CD8-positive, alpha-beta memory T cell (primary cell): ENCODE measurements at regions not wholly inside any gene's neighbourhood (a gene's known extent, or its start where the extent isn't known, plus 50 kb on each side); places are given as distances from the start of the nearest gene placed in this dataset.
"Not testable (repeated sequence)": the region's sequence is repeated elsewhere in the genome, so short reads cannot be mapped to it uniquely, and the experiment has no call there.

ENCODE experiments used
- CTCF ChIA-PET: fragments of 350-600 bp; sonication (Branson Sonifier 250); formaldehyde crosslinking; loops from one replicate; lab custom pipeline; 2021; ENCODE audit warnings: antibody characterized with exemption; lab: Charles Lee
- POLR2A ChIA-PET: fragments of 350-600 bp; sonication (Branson Sonifier 250); formaldehyde crosslinking; loops from one replicate; lab custom pipeline; 2021; ENCODE audit warnings: antibody characterized with exemption; lab: Charles Lee
- DNase-seq, 5 donors: peaks; one replicate each; pipeline versions ENCODE4 v3.0.0 to v3.0.0-alpha.2; 2020 to 2022; ENCODE audit warnings: mixed read lengths in 1 of 5
- H3K27ac ChIP-seq: one replicate; pipeline ENCODE4 v1.7.0; 2013; ENCODE audit warnings: low read depth, mild to moderate bottlenecking, low read length, moderate library complexity
- H3K27me3 ChIP-seq: 2 replicates; pipeline ENCODE4 v1.7.0; 2013; ENCODE audit warnings: low read length, mild to moderate bottlenecking; ENCODE audit not compliant: insufficient read depth, poor library complexity, severe bottlenecking
- H3K36me3 ChIP-seq: 2 replicates; pipeline ENCODE4 v1.7.0; 2013; ENCODE audit warnings: mild to moderate bottlenecking, low read length, moderate library complexity; ENCODE audit not compliant: insufficient read depth
- H3K4me1 ChIP-seq: 2 replicates; pipeline ENCODE4 v1.7.0; 2013; ENCODE audit warnings: mild to moderate bottlenecking, low read length, moderate library complexity; ENCODE audit not compliant: insufficient read depth
- H3K4me3 ChIP-seq: 2 replicates; pipeline ENCODE4 v1.7.0; 2013; ENCODE audit warnings: mild to moderate bottlenecking, low read length
- H3K9me3 ChIP-seq: 2 replicates; pipeline ENCODE4 v1.7.0; 2013; ENCODE audit warnings: mild to moderate bottlenecking, low read length
- H3K27ac Mint-ChIP-seq, 8 donors: one replicate each; pipeline ENCODE4 v1.8.0; 2020 to 2021; ENCODE audit warnings: mixed read lengths in 8 of 8, mild to moderate bottlenecking in 6 of 8, inconsistent platforms in 3 of 8, moderate library complexity in 3 of 8
- H3K27me3 Mint-ChIP-seq, 2 donors: one replicate each; pipeline ENCODE4 v1.8.0; 2020 to 2021; ENCODE audit warnings: mixed read lengths in 2 of 2, mild to moderate bottlenecking in 1 of 2, moderate library complexity in 1 of 2
- H3K36me3 Mint-ChIP-seq, 3 donors: one replicate each; pipeline ENCODE4 v1.8.0; 2020 to 2021; ENCODE audit warnings: mixed read lengths in 3 of 3, inconsistent platforms in 1 of 3, mild to moderate bottlenecking in 1 of 3
- H3K4me1 Mint-ChIP-seq, 3 donors: one replicate each; pipeline ENCODE4 v1.8.0; 2020 to 2021; ENCODE audit warnings: mixed read lengths in 3 of 3, inconsistent platforms in 1 of 3, mild to moderate bottlenecking in 1 of 3
- H3K4me3 Mint-ChIP-seq, 7 donors: one replicate each; pipeline ENCODE4 v1.8.0; 2020 to 2021; ENCODE audit warnings: mixed read lengths in 7 of 7, mild to moderate bottlenecking in 6 of 7, moderate library complexity in 4 of 7, inconsistent platforms in 2 of 7
- H3K9me3 Mint-ChIP-seq, 5 donors: one replicate each; pipeline ENCODE4 v1.8.0; 2020 to 2022; ENCODE audit warnings: mixed read lengths in 5 of 5, mild to moderate bottlenecking in 3 of 5, moderate library complexity in 2 of 5, inconsistent platforms in 1 of 5

GRCh38 chr14:43341921-43342320 is 1165.2 kb downstream of the FSCB start:
- Histone ChIP-seq H3K4me1 (no peaks in the 10 kb centered on the region), H3K36me3 (no peaks in the 10 kb centered on the region), H3K4me3 (no peak overlapping the region), H3K27ac (no peak overlapping the region), H3K27me3 (no peaks in the 10 kb centered on the region), H3K9me3 (no peaks in the 10 kb centered on the region)
- Mint-ChIP-seq H3K27me3 (no peaks in the 10 kb centered on the region), H3K4me1 (no peaks in the 10 kb centered on the region), H3K9me3 (peaks cover 9 to 31% (median 20%) of the 10 kb centered on the region in 5 donors), H3K4me3 (no peak overlapping the region), H3K36me3 (no peaks in the 10 kb centered on the region), H3K27ac (no peak overlapping the region)
- no peak for DNase-seq
- POLR2A ChIA-PET: no interaction called here
- CTCF ChIA-PET: no interaction called here

- Mint-ChIP-seq H3K9me3 (peaks cover 3 to 25% (median 12%) of the 10 kb centered on the region in 5 donors), H3K27me3 (no peaks in the 10 kb centered on the region), H3K27ac (no peak overlapping the region), H3K36me3 (no peaks in the 10 kb centered on the region), H3K4me1 (no peaks in the 10 kb centered on the region), H3K4me3 (no peak overlapping the region)
- no peak overlapping the region for H3K4me3 ChIP-seq
- H3K4me1 ChIP-seq: no peaks in the 10 kb centered on the region
- DNase-seq: no peak
- no peaks in the 10 kb centered on the region for H3K36me3 ChIP-seq
- no peaks in the 10 kb centered on the region for H3K27me3 ChIP-seq
- no peaks in the 10 kb centered on the region for H3K9me3 ChIP-seq
- no peak overlapping the region for H3K27ac ChIP-seq
- ChIA-PET CTCF (no interaction called here), POLR2A (no interaction called here)
These were observed 1168.4 kb downstream of the FSCB start for GRCh38 chr14:43338713-43339112.

GRCh38 chr14:43336351-43336750 is 1170.7 kb downstream of the FSCB start:
- no peaks in the 10 kb centered on the region for H3K9me3 ChIP-seq
- H3K27me3 ChIP-seq: no peaks in the 10 kb centered on the region
- POLR2A ChIA-PET: no interaction called here
- H3K4me3 ChIP-seq: no peak overlapping the region
- H3K9me3 Mint-ChIP-seq: peaks cover 3 to 21% (median 10%) of the 10 kb centered on the region in 5 donors
- no peaks in the 10 kb centered on the region for H3K36me3 Mint-ChIP-seq
- no peak for DNase-seq
- no peaks in the 10 kb centered on the region for H3K27me3 Mint-ChIP-seq
- CTCF ChIA-PET: no interaction called here
- H3K27ac Mint-ChIP-seq: no peak overlapping the region
- H3K4me1 Mint-ChIP-seq: no peaks in the 10 kb centered on the region
- no peaks in the 10 kb centered on the region for H3K36me3 ChIP-seq
- H3K27ac ChIP-seq: no peak overlapping the region
- H3K4me1 ChIP-seq: no peaks in the 10 kb centered on the region
- no peak overlapping the region for H3K4me3 Mint-ChIP-seq

- H3K36me3 ChIP-seq, H3K27me3 Mint-ChIP-seq, H3K4me3 ChIP-seq, H3K27ac ChIP-seq, CTCF ChIA-PET, H3K27me3 ChIP-seq, POLR2A ChIA-PET, H3K27ac Mint-ChIP-seq, H3K4me1 ChIP-seq, H3K4me3 Mint-ChIP-seq, H3K4me1 Mint-ChIP-seq, H3K36me3 Mint-ChIP-seq, H3K9me3 ChIP-seq: not testable (repeated sequence)
- peaks cover 4 to 16% (median 6%) of the 10 kb centered on the region in 5 donors for H3K9me3 Mint-ChIP-seq
- DNase-seq: peak in 1 of 5 donors; percentile 46
These were observed 1180.3 kb downstream of the FSCB start for GRCh38 chr14:43326501-43327407.

- ChIA-PET CTCF (no interaction called here), POLR2A (no interaction called here)
- H3K4me3 ChIP-seq: no peak overlapping the region
- H3K27me3 ChIP-seq: no peaks in the 10 kb centered on the region
- H3K9me3 Mint-ChIP-seq: peaks cover 0 to 17% (median 4%) of the 10 kb centered on the region in 5 donors
- no peak overlapping the region for H3K27ac Mint-ChIP-seq
- no peaks in the 10 kb centered on the region for H3K27me3 Mint-ChIP-seq
- H3K9me3 ChIP-seq: no peaks in the 10 kb centered on the region
- H3K27ac ChIP-seq: no peak overlapping the region
- no peaks in the 10 kb centered on the region for H3K36me3 ChIP-seq
- no peaks in the 10 kb centered on the region for H3K4me1 ChIP-seq
- H3K36me3 Mint-ChIP-seq: no peaks in the 10 kb centered on the region
- H3K4me1 Mint-ChIP-seq: no peaks in the 10 kb centered on the region
- H3K4me3 Mint-ChIP-seq: no peak overlapping the region
- DNase-seq: no peak
These were observed 1190.7 kb downstream of the FSCB start for GRCh38 chr14:43316427-43316826.

- no peak overlapping the region for H3K4me3 Mint-ChIP-seq
- H3K36me3 Mint-ChIP-seq: no peaks in the 10 kb centered on the region
- Histone ChIP-seq H3K36me3 (no peaks in the 10 kb centered on the region), H3K4me3 (no peak overlapping the region), H3K4me1 (no peaks in the 10 kb centered on the region), H3K9me3 (no peaks in the 10 kb centered on the region), H3K27ac (no peak overlapping the region), H3K27me3 (no peaks in the 10 kb centered on the region)
- ChIA-PET CTCF (no interaction called here), POLR2A (no interaction called here)
- no peaks in the 10 kb centered on the region for H3K4me1 Mint-ChIP-seq
- H3K27ac Mint-ChIP-seq: no peak overlapping the region
- H3K9me3 Mint-ChIP-seq: peaks cover 0 to 18% (median 9%) of the 10 kb centered on the region in 5 donors
- no peak for DNase-seq
- H3K27me3 Mint-ChIP-seq: no peaks in the 10 kb centered on the region
These were observed 1193.4 kb downstream of the FSCB start for GRCh38 chr14:43313719-43314118.

DNA sequence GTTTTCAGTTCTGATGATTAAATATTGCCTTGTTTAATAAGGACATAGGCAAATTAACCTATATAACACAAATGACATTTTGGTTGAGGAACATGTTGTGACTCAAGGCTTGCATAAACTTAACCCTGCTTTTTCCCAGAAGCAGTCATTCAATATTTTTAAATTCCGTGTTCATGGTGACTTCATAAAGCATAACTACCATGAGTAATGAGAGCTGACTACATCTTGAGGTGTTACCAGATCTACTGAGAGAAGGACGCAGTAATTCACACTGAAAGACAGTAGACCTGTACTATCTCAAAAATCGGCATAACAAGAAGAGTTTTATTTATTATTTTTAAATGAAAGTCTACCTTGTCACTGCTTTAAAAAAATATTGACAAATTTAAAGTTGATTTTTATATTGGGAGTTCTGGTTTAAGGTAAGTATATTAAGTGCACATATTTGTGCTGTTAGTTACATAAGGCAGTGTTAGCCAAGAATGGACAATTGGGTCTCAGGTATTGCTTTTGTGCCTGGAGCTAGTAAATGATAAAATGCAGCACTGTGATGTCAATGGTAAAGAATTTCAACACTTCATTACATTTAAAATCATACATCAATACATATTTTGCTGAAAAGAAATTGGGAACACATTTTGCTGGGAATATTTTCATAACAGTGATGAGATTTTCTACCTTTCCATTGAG is 1198.5 kb downstream of the FSCB start:
- POLR2A ChIA-PET: no interaction called here
- Histone ChIP-seq H3K9me3 (no peaks in the 10 kb centered on the region), H3K27ac (no peak overlapping the region), H3K4me3 (no peak overlapping the region), H3K4me1 (no peaks in the 10 kb centered on the region), H3K36me3 (no peaks in the 10 kb centered on the region), H3K27me3 (no peaks in the 10 kb centered on the region)
- H3K9me3 Mint-ChIP-seq: peaks cover 0 to 33% (median 8%) of the 10 kb centered on the region in 5 donors
- H3K27ac Mint-ChIP-seq: no peak overlapping the region
- H3K36me3 Mint-ChIP-seq: no peaks in the 10 kb centered on the region
- no peaks in the 10 kb centered on the region for H3K27me3 Mint-ChIP-seq
- no peaks in the 10 kb centered on the region for H3K4me1 Mint-ChIP-seq
- CTCF ChIA-PET: no interaction called here
- H3K4me3 Mint-ChIP-seq: no peak overlapping the region
- no peak for DNase-seq

DNA sequence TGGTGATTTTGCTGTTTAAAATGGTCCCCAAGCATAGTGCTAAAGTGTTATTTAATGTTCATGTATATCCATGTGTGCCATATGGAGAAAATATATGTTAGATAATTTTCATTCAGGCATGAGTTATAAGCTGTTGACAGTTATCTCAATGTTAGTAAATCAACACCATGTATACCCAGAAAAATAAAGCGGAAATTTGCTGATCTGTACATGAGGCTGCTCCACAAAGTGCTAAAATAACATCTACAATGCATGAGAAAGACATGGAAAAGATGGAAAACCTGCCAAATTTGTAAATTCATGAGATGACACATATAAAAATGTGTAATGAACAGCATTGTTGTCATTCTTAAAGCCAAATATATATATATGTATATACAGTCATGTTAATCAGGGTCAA is 1199.2 kb downstream of the FSCB start:
- Histone ChIP-seq H3K27ac (no peak overlapping the region), H3K36me3 (no peaks in the 10 kb centered on the region), H3K4me3 (no peak overlapping the region), H3K4me1 (no peaks in the 10 kb centered on the region), H3K9me3 (no peaks in the 10 kb centered on the region), H3K27me3 (no peaks in the 10 kb centered on the region)
- Mint-ChIP-seq H3K27ac (no peak overlapping the region), H3K27me3 (no peaks in the 10 kb centered on the region), H3K9me3 (peaks cover 0 to 33% (median 8%) of the 10 kb centered on the region in 5 donors), H3K4me1 (no peaks in the 10 kb centered on the region), H3K36me3 (no peaks in the 10 kb centered on the region), H3K4me3 (no peak overlapping the region)
- CTCF ChIA-PET: no interaction called here
- POLR2A ChIA-PET: no interaction called here
- DNase-seq: no peak
